ENCODE measurements at regions not wholly inside any gene's neighbourhood (a gene's known extent, or its start where the extent isn't known, plus 50 kb on each side); places are given as distances from the start of the nearest gene placed in this dataset.

- no peak for DNase-seq (ENCODE audit: low read depth in 3 of 3, low spot score in 2 of 3)
These were observed 49.7 kb downstream of the GLI2 start for GRCh38 chr2:120785228-120785966.

GRCh38 chr2:120786038-120786960, 50.6 kb downstream of the GLI2 start:
- no peak for DNase-seq (ENCODE audit: low read depth in 3 of 3, low spot score in 2 of 3)

- no peak for DNase-seq (ENCODE audit: low read depth in 3 of 3, low spot score in 2 of 3)
These were observed 51.6 kb downstream of the GLI2 start for GRCh38 chr2:120787111-120787821.

GRCh38 chr2:120787822-120788700, 52.4 kb downstream of the GLI2 start:
- DNase-seq (ENCODE audit: low read depth in 3 of 3, low spot score in 2 of 3): no peak

GRCh38 chr2:120791243-120791961, 55.7 kb downstream of the GLI2 start:
- no peak for DNase-seq (ENCODE audit: low read depth in 3 of 3, low spot score in 2 of 3)

GRCh38 chr2:120791962-120792297, 56.3 kb downstream of the GLI2 start:
- DNase-seq (ENCODE audit: low read depth in 3 of 3, low spot score in 2 of 3): no peak

- no peak for DNase-seq (ENCODE audit: low read depth in 3 of 3, low spot score in 2 of 3)
These were observed 58.2 kb downstream of the GLI2 start for GRCh38 chr2:120793682-120794403.

GRCh38 chr2:120794716-120795115, 59.0 kb downstream of the GLI2 start:
- no peak for DNase-seq (ENCODE audit: low read depth in 3 of 3, low spot score in 2 of 3)

GRCh38 chr2:120796094-120796493, 60.4 kb downstream of the GLI2 start:
- no peak for DNase-seq (ENCODE audit: low read depth in 3 of 3, low spot score in 2 of 3)

- no peak for DNase-seq (ENCODE audit: low read depth in 3 of 3, low spot score in 2 of 3)
These were observed 62.0 kb downstream of the GLI2 start for GRCh38 chr2:120797421-120798221.

- no peak for DNase-seq (ENCODE audit: low read depth in 3 of 3, low spot score in 2 of 3)
These were observed 63.0 kb downstream of the GLI2 start for GRCh38 chr2:120798567-120799247.

GRCh38 chr2:120802158-120802557, 66.5 kb downstream of the GLI2 start:
- DNase-seq (ENCODE audit: low read depth in 3 of 3, low spot score in 2 of 3): no peak

- DNase-seq (ENCODE audit: low read depth in 3 of 3, low spot score in 2 of 3): no peak
These were observed 67.3 kb downstream of the GLI2 start for GRCh38 chr2:120802867-120803484.

GRCh38 chr2:120803764-120804335, 68.2 kb downstream of the GLI2 start:
- no peak for DNase-seq (ENCODE audit: low read depth in 3 of 3, low spot score in 2 of 3)

GRCh38 chr2:120804459-120804858, 68.8 kb downstream of the GLI2 start:
- no peak for DNase-seq (ENCODE audit: low read depth in 3 of 3, low spot score in 2 of 3)

GRCh38 chr2:120805011-120805410, 69.3 kb downstream of the GLI2 start:
- DNase-seq (ENCODE audit: low read depth in 3 of 3, low spot score in 2 of 3): no peak

GRCh38 chr2:120805602-120806001, 69.9 kb downstream of the GLI2 start:
- DNase-seq (ENCODE audit: low read depth in 3 of 3, low spot score in 2 of 3): no peak
